GM21723 (cell line): ENCODE measurements at regions not wholly inside any gene's neighbourhood (a gene's known extent, or its start where the extent isn't known, plus 50 kb on each side); places are given as distances from the start of the nearest gene placed in this dataset.

ENCODE experiments used
- ATAC-seq: cut with Tn5 transposase; IDR thresholded peaks from one replicate; pipeline ENCODE4 v1.9.1; 2021; ENCODE audit warnings: mild to moderate bottlenecking, moderate library complexity; ENCODE audit not compliant: unreplicated experiment

DNA sequence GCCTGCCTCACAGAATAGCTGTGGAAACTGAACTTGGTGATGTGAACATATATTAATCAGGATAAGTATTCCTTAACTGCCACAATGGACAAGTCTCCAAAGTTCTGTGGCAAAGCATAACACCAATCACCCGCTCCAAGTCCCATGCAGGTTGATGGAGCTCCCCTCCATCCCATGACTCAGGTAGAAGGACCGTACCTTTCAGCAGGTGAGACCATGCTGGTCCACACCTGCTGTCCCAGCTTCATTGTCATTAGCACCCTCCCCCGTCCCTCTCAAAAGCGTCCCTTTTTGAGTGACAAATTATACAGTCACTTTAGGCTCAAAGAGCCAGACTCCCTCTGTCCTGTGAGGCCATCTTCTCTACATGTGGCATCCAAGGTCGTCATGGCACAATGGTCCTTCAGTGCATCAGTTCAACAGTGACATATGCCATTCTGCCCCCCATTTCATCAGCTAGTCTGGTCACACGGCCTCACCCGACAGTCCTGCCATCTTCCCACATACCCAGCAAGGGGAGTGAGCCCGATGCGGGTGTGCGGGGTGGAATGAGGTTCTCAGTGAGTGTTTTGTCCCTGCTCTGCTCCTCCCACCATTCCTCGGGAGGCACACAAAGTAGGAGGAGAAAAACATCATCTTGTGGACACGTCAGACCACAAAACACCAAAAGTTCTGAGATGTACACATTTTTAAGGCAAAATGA lies 136.7 kb upstream of the MYCN start:
- no peak for ATAC-seq

DNA sequence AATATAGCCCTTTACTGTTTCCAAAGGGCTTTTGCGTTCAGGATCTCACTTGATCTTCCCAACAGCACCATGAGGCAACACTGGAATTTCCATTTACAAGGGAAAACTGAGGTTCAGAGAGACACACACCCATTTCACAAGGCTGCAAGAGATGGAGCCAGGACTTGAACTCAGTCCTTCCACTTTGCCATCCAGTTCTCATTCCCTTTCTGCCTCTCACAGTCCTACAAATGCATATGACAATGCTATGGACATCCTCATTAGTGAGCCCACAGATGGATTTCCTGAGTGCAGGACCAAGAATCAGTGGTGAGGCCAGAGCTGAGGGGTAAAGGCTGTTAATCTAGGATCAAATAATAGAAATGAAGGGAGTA lies 136.1 kb upstream of the MYCN start:
- no peak for ATAC-seq

DNA sequence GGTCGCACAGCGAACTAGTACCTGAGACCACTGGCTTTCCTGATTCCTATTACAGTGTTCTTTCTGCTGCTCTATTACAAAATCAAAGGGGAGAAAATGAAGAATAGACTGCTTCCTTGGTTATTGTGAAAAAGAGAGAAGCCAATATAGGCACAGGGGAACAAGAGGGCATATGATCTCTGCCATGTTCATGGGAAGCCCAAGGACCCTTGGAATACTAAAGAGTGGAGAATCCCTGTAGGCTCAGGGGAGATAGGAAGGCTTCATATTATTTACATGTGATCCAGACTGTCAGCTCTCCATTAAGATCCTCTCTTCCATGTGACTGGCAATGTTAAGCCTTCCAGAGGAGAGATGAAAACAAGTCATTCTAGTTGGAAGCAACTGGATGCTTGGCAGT lies 135.7 kb upstream of the MYCN start:
- ATAC-seq: no peak

DNA sequence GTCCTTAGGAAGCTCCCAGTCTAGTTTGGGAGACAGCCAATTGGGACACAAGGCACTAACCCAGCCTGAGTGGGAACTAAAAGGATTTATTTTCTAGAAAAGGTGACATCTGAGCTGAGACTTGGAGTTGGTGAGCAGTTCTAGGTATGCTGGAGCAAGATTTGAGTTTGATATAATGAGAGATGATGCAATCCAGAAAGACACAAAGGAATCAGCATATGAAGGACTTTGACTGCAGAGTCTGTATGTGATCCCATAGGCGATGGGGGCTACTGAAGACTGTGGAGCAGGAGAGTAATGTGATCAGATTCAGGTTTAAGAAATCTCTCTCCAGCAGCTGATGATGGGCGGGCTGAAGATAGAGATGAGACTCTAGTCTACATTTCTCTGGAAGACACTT lies 135.1 kb upstream of the MYCN start:
- no peak for ATAC-seq

DNA sequence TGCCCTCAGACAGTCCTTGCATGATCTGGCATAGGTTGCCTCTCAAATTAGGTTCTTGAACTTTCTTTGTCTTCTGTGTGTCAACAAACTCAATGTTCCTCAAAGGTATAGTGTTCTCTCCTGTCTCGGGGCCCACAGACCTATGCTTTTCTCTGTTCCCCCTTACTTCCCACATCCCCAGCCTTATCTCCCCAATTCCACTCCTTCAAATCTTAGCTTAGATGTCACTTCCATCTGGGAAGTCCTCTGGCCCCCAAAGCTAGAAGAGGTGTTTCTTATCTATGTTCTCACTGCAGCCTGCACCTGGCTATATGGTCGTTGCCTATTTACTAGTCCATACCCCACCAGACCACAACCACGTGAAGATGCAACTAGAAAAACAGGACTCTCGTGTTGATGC lies 134.6 kb upstream of the MYCN start:
- no peak for ATAC-seq

DNA sequence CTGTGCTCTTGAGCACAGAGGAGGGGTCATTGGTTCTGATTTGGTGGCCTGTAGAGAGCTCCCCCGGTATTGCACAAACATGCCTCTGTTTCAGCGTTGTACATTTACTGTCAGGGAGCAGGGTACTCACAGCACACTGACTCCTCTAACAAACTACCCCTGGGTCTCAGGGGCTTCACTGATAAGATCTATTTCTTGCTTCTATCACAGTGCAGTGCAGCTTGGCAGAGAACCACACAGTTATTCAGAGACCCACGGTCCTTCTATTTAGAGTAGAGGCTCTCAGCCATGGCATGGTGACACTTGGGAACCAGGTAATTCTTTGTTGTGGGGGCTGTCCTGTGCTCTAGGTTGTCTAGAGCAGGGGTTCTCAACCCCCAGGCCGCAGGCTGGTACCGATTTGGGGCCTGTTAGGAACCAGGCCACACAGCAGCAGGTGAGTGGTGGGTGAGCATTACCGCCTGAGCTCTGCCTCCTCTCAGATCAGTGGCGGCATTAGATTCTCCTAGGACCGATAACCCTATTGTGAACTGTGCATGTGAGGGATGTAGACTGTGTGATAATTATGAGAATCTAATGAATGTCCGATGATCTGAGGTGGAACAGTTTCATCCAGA lies 133.4 kb upstream of the MYCN start:
- ATAC-seq: no peak

DNA sequence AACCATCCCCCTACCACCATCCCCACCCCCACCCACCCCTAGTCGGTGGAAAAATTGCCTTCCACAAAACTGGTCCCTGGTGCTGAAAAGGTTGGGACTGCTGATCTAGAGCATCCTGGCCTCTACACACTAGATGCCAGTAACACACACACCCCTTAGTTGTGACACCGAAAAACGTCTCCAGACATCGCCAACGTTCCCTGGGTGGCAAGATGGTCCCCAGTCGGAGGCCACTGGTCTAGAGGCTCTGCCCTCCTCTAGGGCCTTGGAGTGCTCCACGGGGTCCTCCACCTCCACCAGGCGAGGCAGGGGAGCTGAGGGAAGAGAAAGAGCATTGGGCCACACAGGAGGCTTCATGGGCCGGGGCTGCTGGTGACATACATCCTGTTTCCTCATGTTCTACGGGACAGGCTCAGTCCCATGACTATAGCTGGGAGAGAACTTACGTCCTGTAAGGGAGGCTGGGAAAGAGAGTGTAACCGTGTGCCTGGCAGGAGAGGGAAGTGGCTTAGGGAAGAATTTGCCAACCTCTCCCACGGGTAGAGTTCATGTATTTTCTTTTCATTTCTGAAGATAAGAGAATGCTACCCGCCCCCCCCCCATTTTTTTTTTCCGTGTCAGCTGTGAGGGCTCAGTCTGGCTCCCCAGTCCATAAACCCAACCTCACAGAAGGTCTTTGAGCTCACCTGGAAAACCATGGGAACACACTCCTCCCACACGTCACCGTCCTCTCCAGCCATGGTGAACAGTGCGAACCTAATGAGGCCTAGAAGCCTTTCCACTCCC lies 132.7 kb upstream of the MYCN start:
- ATAC-seq: no peak

DNA sequence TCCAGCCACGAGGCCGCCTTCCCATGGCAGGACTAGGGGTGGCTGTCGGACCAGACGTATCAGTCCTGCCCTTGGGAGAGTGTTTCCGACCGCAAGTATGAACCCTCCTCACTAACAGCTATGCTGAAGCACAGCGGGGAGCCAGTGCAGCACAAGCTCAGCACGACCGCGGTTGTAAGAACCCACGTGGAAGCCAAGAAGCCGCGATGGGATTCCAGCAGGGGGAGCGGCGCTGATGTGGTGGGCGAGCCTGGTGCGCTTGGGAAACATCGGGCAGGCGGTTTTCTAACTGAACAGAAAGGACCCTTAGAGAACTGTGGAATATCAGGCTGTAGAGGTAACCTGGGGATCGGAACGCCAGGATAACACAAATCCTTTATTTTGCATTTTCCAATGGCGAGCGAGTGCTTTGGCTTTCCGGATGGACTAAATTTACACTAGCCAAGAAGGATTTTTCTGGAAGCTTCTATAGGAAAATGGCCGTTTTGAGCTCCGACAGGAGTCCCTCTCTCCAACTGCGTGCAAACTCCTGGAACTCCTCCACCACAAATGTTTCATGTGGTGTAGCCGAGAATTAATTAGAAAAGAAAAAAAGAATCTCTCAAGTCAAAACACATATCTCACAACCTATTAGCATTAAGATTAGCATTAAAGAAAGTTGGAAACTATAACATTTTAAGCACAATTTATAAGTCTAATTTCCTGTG lies 132.0 kb upstream of the MYCN start:
- no peak for ATAC-seq

DNA sequence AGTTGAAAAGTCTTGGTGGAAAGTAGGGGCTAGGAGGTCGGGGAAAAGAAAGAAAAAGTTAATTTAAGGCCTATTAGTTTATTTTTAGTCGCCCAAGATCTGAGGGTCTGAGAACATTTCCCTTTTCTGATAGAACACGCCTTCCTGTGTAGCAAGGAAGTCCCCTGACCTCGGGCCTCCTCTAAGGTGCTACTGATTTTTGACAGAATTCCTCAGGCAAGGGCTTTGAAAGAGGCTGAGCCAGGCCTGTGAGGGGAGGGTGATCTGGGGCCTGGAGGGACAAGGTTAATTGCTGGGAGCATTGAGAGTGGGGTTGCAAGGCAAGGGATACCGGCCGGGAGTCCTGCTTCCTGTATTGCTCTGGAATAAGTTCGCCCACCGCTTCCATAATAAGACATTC lies 131.4 kb upstream of the MYCN start:
- ATAC-seq: no peak

DNA sequence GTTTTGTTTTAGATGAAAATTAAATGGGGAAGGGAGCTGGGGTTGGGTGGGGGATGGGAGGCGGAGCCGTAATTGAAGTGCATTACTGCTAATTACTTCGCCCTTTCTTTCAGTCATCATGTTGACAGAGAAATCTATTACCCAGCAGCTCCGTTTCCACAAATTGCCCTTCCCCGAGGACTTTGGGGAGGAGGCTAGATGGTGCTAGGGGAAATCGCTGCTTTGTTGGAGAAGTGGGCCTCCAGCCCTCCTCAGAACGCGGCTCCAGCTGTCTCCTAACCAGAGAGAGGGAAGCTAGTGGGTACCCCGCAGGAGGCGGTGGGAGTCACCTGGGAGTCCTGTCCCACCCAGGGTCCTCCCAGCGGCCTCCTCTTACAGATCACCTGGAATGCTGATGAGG lies 130.9 kb upstream of the MYCN start:
- no peak for ATAC-seq

DNA sequence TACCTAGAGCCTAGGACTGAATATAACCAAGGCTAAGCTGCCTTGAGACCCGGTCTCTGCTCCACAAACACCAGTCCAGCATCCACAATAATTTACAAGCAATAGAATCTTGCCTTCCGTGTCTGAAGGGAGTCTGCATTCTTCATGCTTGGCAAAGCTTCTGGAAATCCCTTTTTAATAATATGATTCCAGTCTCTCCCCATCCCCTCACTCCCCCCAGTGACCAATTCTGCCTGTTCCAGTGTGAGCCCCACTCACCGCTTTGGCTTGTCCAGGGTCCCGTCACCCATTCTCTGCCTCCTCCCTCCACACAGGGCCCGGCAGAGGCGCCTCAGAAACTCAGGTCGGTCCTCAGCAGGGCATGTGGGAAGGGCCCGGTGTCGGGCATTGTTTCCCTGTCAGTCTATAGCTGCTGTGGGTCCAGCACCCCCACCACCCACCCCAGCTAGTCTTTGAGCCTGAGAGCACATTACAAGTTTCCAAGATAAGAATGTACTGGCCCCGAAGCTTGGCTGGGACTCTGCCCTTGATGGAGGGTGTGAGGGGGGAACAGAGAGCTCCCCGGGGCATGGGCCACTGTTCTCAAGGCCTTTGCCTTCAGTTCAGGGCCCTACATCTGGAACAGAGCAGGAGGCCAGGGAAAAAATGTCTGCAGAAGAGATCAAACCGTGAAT lies 129.7 kb upstream of the MYCN start:
- no peak for ATAC-seq

DNA sequence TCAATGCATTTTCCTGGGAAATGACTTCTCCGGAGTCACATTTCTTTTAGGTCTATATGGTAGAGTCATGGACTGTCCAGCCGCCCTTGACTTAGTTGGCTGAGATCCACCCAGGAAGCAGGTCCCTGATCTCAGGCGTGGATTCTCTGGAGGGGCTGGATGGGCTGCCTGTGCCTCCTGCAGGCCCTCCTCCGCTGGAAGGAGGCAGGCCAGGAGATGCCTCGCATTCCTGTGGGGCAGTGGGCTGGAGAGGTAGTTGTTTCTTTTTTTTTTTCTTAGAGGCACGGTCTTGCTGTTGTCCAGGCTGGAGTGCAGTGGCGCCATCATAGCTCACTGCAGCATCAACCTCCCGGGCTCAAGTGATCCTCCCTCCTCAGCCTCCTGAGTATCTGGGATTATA lies 129.0 kb upstream of the MYCN start:
- no peak for ATAC-seq

DNA sequence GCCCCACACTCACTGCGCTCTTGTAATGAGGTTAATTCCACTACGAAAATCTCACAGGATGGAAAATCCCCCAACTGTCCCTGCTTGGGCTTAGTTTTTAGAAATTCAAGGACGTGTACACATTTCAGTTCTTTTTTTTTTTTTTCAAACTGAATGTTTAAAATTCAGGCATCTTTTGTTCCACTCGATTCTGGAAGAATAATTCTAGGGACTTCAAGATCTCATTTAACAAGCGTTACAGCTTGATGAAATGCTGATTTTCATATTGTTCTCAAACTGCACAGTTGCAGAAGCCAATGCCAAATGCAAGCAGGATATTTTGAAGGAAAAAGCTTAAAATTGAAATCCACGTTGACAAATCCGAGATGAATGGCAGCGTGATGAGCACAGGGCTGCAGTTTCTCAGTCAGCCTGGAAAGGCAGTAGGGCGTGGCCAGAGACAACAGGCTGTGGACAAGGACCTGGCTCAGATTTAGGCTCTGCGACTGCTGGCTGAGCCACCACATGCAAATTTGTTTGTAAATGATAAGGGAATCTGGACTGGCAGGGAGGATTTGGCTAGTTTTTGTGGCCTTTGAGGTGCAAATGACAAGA lies 128.1 kb upstream of the MYCN start:
- ATAC-seq: no peak

DNA sequence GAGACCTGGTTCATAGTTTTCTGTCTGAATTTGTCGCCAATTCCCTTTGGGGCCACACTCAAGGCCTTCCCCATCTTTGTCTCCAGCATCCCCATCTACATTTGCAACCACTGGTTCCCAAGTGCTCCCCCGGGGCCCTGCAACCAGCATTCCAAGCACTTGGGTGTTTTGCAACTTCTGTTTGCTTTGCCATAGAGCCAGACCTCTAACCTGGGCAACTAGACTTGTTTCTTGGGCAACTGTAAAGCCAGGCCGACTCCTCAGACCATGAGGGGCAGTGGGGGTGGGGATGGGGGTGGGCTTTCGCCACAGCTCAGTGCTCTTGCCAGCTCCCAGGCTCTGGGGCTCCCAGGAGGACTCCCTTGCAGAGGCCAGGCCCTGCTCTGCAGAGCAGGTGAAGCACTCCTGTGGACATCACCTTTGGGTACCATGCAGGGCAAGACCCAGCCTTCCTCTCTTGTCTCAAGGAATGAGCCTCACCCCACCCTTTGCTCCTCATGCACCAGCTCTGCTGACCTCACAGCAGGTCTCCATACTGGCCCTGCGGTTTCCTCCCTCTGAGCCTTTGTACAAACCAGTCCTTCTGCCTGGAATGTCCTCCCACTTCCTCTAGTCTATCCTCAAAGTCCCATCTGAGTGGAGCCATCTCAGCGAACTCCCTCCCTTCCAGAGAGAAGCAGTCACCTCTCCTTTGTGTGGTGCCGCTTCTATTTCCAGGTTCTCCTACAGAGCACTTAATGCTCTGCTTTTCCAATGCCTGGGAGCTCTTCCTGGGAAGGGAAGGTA lies 126.7 kb upstream of the MYCN start:
- no peak for ATAC-seq

DNA sequence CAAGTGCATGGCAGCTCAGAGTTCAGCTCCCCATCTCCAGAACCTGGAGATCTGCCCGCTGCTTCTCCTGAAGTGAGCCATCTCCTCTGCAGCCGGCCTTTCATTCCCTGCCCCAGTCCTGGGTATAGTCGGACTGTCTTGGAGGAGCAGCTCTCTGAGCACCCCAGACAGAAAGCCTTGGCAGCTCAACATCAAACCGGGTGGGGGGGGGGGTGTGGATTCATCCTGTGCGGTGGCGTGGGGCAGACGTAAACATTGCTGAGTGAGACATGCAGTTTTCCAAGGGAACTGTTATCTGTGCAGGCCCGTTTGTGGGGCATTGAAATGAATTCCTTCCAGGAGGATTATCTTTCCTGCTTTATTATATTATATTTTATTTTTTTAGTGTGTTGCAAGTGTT lies 125.9 kb upstream of the MYCN start:
- ATAC-seq: no peak

DNA sequence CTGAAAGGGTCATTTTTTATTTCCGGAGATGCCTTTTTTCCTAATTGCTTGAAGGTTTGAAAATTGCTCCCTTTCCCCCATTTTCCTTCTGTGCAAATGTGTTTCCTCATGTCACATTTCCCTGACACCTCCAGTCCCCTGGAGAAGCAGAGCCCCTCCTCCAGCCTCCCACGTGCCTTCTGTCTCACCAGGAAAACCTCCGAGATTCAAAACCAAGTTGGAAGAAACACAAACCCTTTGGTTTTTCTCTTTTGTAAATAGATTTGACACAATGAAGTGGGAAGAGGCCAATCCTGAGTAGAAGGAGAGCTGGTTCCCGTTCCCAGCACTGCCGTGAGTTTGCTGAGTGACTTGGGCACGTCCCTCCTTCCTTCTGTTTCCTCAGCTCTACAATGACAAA lies 125.4 kb upstream of the MYCN start:
- ATAC-seq: no peak

DNA sequence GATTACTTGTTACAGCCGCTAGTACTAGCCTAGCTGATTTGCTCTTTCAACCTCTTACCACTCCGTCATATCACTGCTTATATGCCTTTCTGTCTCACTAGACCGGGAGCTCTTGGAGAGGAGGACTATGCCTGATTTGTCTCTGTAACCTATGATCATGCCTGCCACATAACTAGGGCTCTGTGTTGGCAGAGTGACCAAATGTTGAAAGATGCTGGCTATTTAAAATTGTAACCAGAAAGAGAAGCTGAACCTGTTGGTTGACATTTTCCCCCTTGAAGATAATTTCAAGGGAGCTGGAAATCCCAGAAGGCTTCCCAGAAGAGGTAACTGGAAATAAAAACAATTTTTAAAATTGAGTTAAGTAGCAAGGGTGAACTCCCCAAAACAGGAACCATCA lies 124.1 kb upstream of the MYCN start:
- no peak for ATAC-seq

DNA sequence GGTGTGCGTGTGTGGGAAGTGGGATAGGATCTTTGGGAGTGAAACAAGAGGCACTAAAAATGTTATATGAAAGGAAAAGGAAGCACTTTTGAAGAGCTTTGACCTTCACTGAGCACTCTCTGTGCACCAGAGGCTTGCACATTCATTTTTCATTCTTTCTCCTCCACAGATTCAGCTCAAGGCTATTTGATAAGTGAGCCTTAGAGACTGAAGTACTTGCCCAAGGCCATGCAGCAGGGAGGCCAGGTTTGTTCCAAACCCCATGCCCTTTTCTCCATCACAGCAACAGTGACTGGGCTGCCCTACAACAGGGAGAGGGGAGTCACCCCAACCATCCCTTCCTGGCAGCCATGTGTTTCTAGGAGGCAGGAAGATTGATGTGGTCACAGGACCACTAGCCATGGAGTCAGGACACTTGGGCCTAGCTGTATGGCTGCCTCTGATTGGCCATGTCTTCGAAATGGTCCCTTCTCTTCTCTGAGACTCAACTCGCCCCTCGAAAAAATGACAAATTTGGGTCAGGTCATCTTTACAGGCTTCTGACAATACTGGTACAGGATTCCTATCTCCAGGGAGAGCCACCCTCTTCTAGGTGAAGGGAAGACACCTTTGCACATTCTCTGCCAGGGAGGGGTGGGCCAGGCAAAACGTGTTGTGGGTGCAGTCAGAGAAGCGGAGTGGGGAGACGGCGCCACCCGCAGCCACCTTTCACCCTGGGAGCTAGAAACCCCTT lies 123.5 kb upstream of the MYCN start:
- no peak for ATAC-seq

DNA sequence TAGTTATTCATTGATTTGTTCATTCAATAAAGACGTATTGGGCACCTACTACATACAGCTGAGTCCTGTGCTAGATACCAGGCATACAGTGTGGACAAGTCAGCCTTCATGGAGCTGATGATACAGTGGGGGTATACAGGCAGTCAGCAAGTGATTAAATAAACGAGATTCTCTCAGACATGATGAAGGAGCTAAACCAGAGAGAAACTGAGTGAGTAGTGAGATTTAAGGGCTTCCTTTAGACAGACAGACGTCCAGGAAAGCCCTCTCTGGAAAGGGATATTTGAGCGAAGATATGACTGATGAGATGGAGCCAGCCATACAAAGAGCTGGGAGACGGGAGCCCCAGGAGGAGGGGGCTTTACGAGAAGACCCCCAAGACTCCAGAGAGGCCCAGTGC lies 122.6 kb upstream of the MYCN start:
- ATAC-seq: no peak
